ENCODE measurements at regions not wholly inside any gene's neighbourhood (a gene's known extent, or its start where the extent isn't known, plus 50 kb on each side); places are given as distances from the start of the nearest gene placed in this dataset.
"Not testable (repeated sequence)": the region's sequence is repeated elsewhere in the genome, so short reads cannot be mapped to it uniquely, and the experiment has no call there.

GRCh38 chr4:79563219-79563618, 155.2 kb upstream of the GK2 start:
- DNase-seq, result no peak

GRCh38 chr4:79561751-79562150, 153.7 kb upstream of the GK2 start:
- no peaks in the 10 kb centered on the region for H3K27me3 ChIP-seq
- intact Hi-C loops (cut with DNase I), result no loop called here
- H3K27ac ChIP-seq, result no peak overlapping the region
- DNase-seq, result no peak
- H3K4me3 ChIP-seq, result no peak overlapping the region
- H3K4me1 ChIP-seq, result no peaks in the 10 kb centered on the region
- WGBS, 2 donors, result 61 to 71% methylated on average over 1 of the region's 1 CpG
- H3K9me3 ChIP-seq, result no peaks in the 10 kb centered on the region
- no peaks in the 10 kb centered on the region for H3K36me3 ChIP-seq
- TF ChIP-seq, protein P1, sequence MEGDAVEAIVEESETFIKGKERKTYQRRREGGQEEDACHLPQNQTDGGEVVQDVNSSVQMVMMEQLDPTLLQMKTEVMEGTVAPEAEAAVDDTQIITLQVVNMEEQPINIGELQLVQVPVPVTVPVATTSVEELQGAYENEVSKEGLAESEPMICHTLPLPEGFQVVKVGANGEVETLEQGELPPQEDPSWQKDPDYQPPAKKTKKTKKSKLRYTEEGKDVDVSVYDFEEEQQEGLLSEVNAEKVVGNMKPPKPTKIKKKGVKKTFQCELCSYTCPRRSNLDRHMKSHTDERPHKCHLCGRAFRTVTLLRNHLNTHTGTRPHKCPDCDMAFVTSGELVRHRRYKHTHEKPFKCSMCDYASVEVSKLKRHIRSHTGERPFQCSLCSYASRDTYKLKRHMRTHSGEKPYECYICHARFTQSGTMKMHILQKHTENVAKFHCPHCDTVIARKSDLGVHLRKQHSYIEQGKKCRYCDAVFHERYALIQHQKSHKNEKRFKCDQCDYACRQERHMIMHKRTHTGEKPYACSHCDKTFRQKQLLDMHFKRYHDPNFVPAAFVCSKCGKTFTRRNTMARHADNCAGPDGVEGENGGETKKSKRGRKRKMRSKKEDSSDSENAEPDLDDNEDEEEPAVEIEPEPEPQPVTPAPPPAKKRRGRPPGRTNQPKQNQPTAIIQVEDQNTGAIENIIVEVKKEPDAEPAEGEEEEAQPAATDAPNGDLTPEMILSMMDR (IDR thresholded peaks at IDR 0.05), result no peak
- no peak for ATAC-seq

More at GRCh38 chr4:79563219-79563618, 155.2 kb upstream of the GK2 start:
- no peaks in the 10 kb centered on the region for H3K27me3 ChIP-seq
- no peaks in the 10 kb centered on the region for H3K36me3 ChIP-seq
- no peak overlapping the region for H3K27ac ChIP-seq
- no peak overlapping the region for H3K4me3 ChIP-seq
- ATAC-seq, result no peak
- H3K9me3 ChIP-seq, result no peaks in the 10 kb centered on the region
- H3K4me1 ChIP-seq, result no peaks in the 10 kb centered on the region
- WGBS, 2 donors, result 86 to 90% methylated on average over 1 of the region's 1 CpG
- intact Hi-C loops (cut with DNase I), result no loop called here
- TF ChIP-seq, protein P1 (IDR thresholded peaks at IDR 0.05), result no peak

- DNase-seq; H3K27me3 ChIP-seq; intact Hi-C loops (cut with DNase I); H3K9me3 ChIP-seq; H3K4me3 ChIP-seq; ATAC-seq; H3K4me1 ChIP-seq; H3K27ac ChIP-seq; H3K36me3 ChIP-seq: not testable (repeated sequence)
- WGBS, 2 donors, result 92 to 95% methylated on average over 2 of the region's 2 CpGs
Observed at GRCh38 chr4:79559398-79559797, 151.4 kb upstream of the GK2 start.

DNA sequence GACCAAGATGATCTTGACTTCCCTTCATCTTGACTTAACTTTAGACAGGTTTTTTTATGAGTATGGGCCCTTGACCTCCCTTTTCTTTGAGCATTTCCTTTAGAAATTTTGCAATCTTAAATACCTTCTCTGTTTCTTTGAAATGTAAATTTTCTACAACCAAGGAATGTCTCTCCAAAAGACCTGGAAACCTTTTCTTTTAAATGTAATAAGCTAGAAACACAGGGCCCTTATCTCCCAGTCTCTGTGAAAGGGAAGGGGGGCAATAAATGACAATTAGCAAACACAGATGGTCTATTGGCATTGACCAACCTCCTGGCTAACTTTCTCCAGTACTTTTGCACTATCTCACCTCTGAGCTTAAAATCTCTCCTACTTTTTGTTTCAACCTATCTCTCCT, 144.3 kb upstream of the GK2 start:
- Histone ChIP-seq H3K4me3 (no peak overlapping the region), H3K9me3 (peaks cover 0 to 20% (median 0%) of the 10 kb centered on the region in 11 donors), H3K27me3 (no peaks in the 10 kb centered on the region), H3K36me3 (no peaks in the 10 kb centered on the region), H3K27ac (no peak overlapping the region), H3K4me1 (no peaks in the 10 kb centered on the region)
- TF ChIP-seq, protein P1 (IDR thresholded peaks at IDR 0.05), result no peak
- intact Hi-C loops (cut with DNase I), result no loop called here
- DNase-seq (no peak), ATAC-seq (no peak)

DNA sequence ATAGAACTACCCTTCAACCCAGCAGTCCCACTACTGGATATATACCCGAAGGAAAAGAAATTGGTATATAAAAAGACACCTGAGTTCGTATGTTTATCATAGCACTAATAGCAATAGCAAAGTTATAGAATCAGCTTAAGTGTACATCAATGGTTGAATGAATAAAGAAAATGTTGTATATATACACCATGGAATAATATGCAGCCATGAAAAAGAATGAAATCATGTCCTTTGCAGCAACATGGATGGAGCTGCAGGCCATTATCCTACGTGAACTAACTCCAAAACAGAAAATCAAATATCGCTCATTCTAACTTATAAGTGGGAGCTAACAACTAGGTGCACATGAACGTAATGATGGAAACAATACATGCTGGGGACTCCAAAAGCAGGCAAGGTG, 143.5 kb upstream of the GK2 start:
- no peaks in the 10 kb centered on the region for H3K36me3 ChIP-seq
- intact Hi-C loops (cut with DNase I), result no loop called here

More for the DNA sequence above, 143.5 kb upstream of the GK2 start:
- no peak overlapping the region for H3K27ac ChIP-seq
- TF ChIP-seq, protein P1 (IDR thresholded peaks at IDR 0.05), result no peak
- ATAC-seq, result no peak
- no peak for DNase-seq
- H3K9me3 ChIP-seq, result peaks cover 0 to 20% (median 0%) of the 10 kb centered on the region in 11 donors
- 56 to 57% methylated on average over 5 of the region's 5 CpGs for WGBS, 2 donors
- no peaks in the 10 kb centered on the region for H3K27me3 ChIP-seq
- H3K4me3 ChIP-seq, result no peak overlapping the region
- no peaks in the 10 kb centered on the region for H3K4me1 ChIP-seq
